ENCODE measurements at regions not wholly inside any gene's neighbourhood (a gene's known extent, or its start where the extent isn't known, plus 50 kb on each side); places are given as distances from the start of the nearest gene placed in this dataset.
A peak's percentile ranks its signal among the peaks of the same experiment; 100 is the strongest.

- no peak for DNase-seq (ENCODE audit: low read depth, low spot score)
- Histone ChIP-seq H4K20me1 (ENCODE audit: control insufficient read depth, insufficient read depth) (no peaks in the 10 kb centered on the region), H3K79me2 (ENCODE audit: control insufficient read depth, insufficient read depth, low read length) (no peaks in the 10 kb centered on the region), H3K9ac (ENCODE audit: control insufficient read depth, insufficient read depth, low read length) (no peak overlapping the region), H3K4me1 (ENCODE audit: control insufficient read depth, insufficient read depth, low read length) (no peaks in the 10 kb centered on the region), H3K4me2 (ENCODE audit: control insufficient read depth, insufficient read depth) (no peak overlapping the region), H2AFZ (ENCODE audit: control insufficient read depth, low read depth, low read length) (no peak overlapping the region), H3K27ac (ENCODE audit: control insufficient read depth, insufficient read depth) (no peak overlapping the region), H3K4me3 (no peak overlapping the region), H3K36me3 (ENCODE audit: control insufficient read depth in 2 of 2, insufficient read depth in 2 of 2, low read length in 1 of 2) (no peaks in the 10 kb centered on the region), H3K9me3 (replicated peaks; ENCODE audit: control insufficient read depth, insufficient read depth, low read length) (no peaks in the 10 kb centered on the region), H3K27me3 (replicated peaks in 1 of 2; ENCODE audit: control insufficient read depth in 2 of 2, insufficient read depth in 2 of 2, low read length in 1 of 2) (no peaks in the 10 kb centered on the region)
- ChIA-PET CTCF (interaction anchor here (0.6 to 2.6 kb wide), 16 partner anchors 9 to 375 kb away, joined by 3 to 12 read pairs (median 3); no protein-coding TSS in a partner anchor), SMC1A (ENCODE audit: uncharacterized antibody, unreplicated experiment) (interaction anchor here (0.9 to 3.7 kb wide), 16 partner anchors 10 to 264 kb away, joined by 3 to 15 read pairs (median 4); no protein-coding TSS in a partner anchor), POLR2A (no interaction called here), RAD21 (ENCODE audit: unreplicated experiment) (interaction anchor here (0.6 to 1.4 kb wide), 10 partner anchors 10 to 1764 kb away, joined by 3 to 4 read pairs (median 3); no protein-coding TSS in a partner anchor)
- WGBS (ENCODE audit: insufficient coverage, insufficient replicate concordance, low lambda C conversion rate, missing lambda C conversion rate), result 3% methylated on average over 2 of the region's 2 CpGs
- no TSS peak for BruUV-seq (replicated peaks)
- in situ Hi-C loops (cut with MboI), result no loop called here
- FAIRE-seq, result no peak
- ATAC-seq, result peak; percentile 82
- intact Hi-C loops (cut with micrococcal nuclease; ENCODE audit: unreplicated experiment), result loop anchor here (2.0 to 10.0 kb wide), 2 partner anchors 75 to 207 kb away; no protein-coding TSS in a partner anchor
- TF ChIP-seq CTCF (IDR thresholded peaks at IDR 0.05 in 2 of 3, conservative IDR thresholded peaks at IDR 0.05 in 1 of 3; ENCODE audit: control insufficient read depth in 2 of 3, extremely low read depth in 1 of 3, insufficient read depth in 1 of 3, low read depth in 3 of 3, low read length in 3 of 3) (peak in 2 of 3 experiments; percentile 27 to 40; a peak in 3 of 6 replicates), HDAC6 (IDR thresholded peaks at IDR 0.05; ENCODE audit: unreplicated experiment) (no peak), SMC3 (IDR thresholded peaks at IDR 0.05; ENCODE audit: borderline replicate concordance, low read length) (peak; percentile 22; the same call in 1 of the 2 replicates)
Observed at GRCh38 chr20:55057779-55058415, 582.5 kb downstream of the DOK5 start.

All from GM12878 (cell line).